CD4-positive, CD25-positive, alpha-beta regulatory T cell (primary cell): ENCODE measurements at regions not wholly inside any gene's neighbourhood (a gene's known extent, or its start where the extent isn't known, plus 50 kb on each side); places are given as distances from the start of the nearest gene placed in this dataset.
"Not testable (repeated sequence)": the region's sequence is repeated elsewhere in the genome, so short reads cannot be mapped to it uniquely, and the experiment has no call there.

Experiments used
- ATAC-seq, 2 donors: fragments of 150-1000 bp; cut with Tn5 transposase; one replicate each; pipeline ENCODE4 v1.10.0; 2021; ENCODE audit warnings: low read depth in 2 of 2, moderate number of reproducible peaks in 2 of 2, moderate library complexity in 1 of 2
- DNase-seq, 3 donors: peaks; one replicate each; pipeline versions ENCODE4 v3.0.0 to v3.0.0-alpha.2; 2012 to 2022; ENCODE audit warnings: mixed read lengths in 1 of 3
- H3K27ac ChIP-seq: one replicate; pipeline ENCODE4 v1.7.0; 2013; ENCODE audit warnings: mild to moderate bottlenecking, low read length; ENCODE audit not compliant: insufficient read depth, poor library complexity, severe bottlenecking
- H3K27me3 ChIP-seq: one replicate; pipeline ENCODE4 v1.7.0; 2013; ENCODE audit warnings: low read length; ENCODE audit not compliant: control insufficient read depth, insufficient read depth
- H3K36me3 ChIP-seq: one replicate; pipeline ENCODE4 v1.7.0; 2013; ENCODE audit warnings: mild to moderate bottlenecking, low read length, moderate library complexity; ENCODE audit not compliant: control insufficient read depth, insufficient read depth
- H3K4me1 ChIP-seq: 2 replicates; pipeline ENCODE4 v1.7.0; 2013; ENCODE audit warnings: mild to moderate bottlenecking, low read length; ENCODE audit not compliant: insufficient read depth, control insufficient read depth, poor library complexity, severe bottlenecking
- H3K4me3 ChIP-seq: one replicate; pipeline ENCODE4 v1.7.0; 2013; ENCODE audit warnings: low read depth, mild to moderate bottlenecking, low read length, moderate library complexity
- H3K9me3 ChIP-seq, 2 experiments: 1 replicate in 1 of 2; 2 replicates in 1 of 2; pipeline ENCODE4 v1.7.0; 2013; ENCODE audit warnings: low read length in 2 of 2, mild to moderate bottlenecking in 1 of 2, moderate library complexity in 1 of 2; ENCODE audit not compliant: control insufficient read depth in 2 of 2
- H3K27ac Mint-ChIP-seq, 3 donors: one replicate each; pipeline ENCODE4 v1.8.0; 2020 to 2022; ENCODE audit warnings: mild to moderate bottlenecking in 3 of 3, mixed read lengths in 3 of 3, moderate library complexity in 2 of 3
- H3K27me3 Mint-ChIP-seq: one replicate; pipeline ENCODE4 v1.8.0; 2022; ENCODE audit warnings: mild to moderate bottlenecking, mixed read lengths
- H3K36me3 Mint-ChIP-seq: one replicate; pipeline ENCODE4 v1.8.0; 2020; ENCODE audit warnings: mixed read lengths
- H3K4me1 Mint-ChIP-seq, 4 donors: one replicate each; pipeline ENCODE4 v1.8.0; 2020 to 2022; ENCODE audit warnings: mixed read lengths in 4 of 4, mild to moderate bottlenecking in 1 of 4
- H3K4me3 Mint-ChIP-seq, 4 donors: one replicate each; pipeline ENCODE4 v1.8.0; 2020 to 2022; ENCODE audit warnings: mild to moderate bottlenecking in 4 of 4, mixed read lengths in 4 of 4, moderate library complexity in 3 of 4
- H3K9me3 Mint-ChIP-seq, 7 donors: one replicate each; pipeline ENCODE4 v1.8.0; 2020 to 2022; ENCODE audit warnings: mixed read lengths in 7 of 7, mild to moderate bottlenecking in 3 of 7, moderate library complexity in 2 of 7

GRCh38 chr11:67809301-67809700 is 134.9 kb upstream of the ALDH3B2 start:
- peaks cover 0 to 13% (median 5%) of the 10 kb centered on the region in 4 donors for H3K4me1 Mint-ChIP-seq
- H3K36me3 ChIP-seq, H3K27ac Mint-ChIP-seq, H3K27ac ChIP-seq, H3K9me3 Mint-ChIP-seq, ATAC-seq, H3K27me3 ChIP-seq, H3K4me1 ChIP-seq, H3K9me3 ChIP-seq, H3K36me3 Mint-ChIP-seq, DNase-seq, H3K4me3 Mint-ChIP-seq, H3K4me3 ChIP-seq: not testable (repeated sequence)
- H3K27me3 Mint-ChIP-seq = peaks cover 19% of the 10 kb centered on the region

GRCh38 chr11:67807896-67808295 is 133.5 kb upstream of the ALDH3B2 start:
- H3K4me3 ChIP-seq = not testable (repeated sequence)

GRCh38 chr11:67806728-67807235 is 132.4 kb upstream of the ALDH3B2 start:
- peak overlapping the region; percentile 9 to 97 (median 80) for H3K27ac Mint-ChIP-seq
- DNase-seq, ATAC-seq, H3K27ac ChIP-seq, H3K27me3 ChIP-seq, H3K4me3 ChIP-seq, H3K9me3 Mint-ChIP-seq, H3K9me3 ChIP-seq, H3K36me3 ChIP-seq, H3K4me1 ChIP-seq, H3K36me3 Mint-ChIP-seq: not testable (repeated sequence)
- H3K27me3 Mint-ChIP-seq = peaks cover 15% of the 10 kb centered on the region
- peaks cover 0 to 14% (median 10%) of the 10 kb centered on the region in 4 donors for H3K4me1 Mint-ChIP-seq
- H3K4me3 Mint-ChIP-seq = peak overlapping the region; percentile 93 to 98 (median 96)

More at GRCh38 chr11:67807896-67808295, 133.5 kb upstream of the ALDH3B2 start:
- Mint-ChIP-seq H3K4me3 (peak overlapping the region in 2 of 4 donors; percentile 31 to 54), H3K27me3 (peaks cover 19% of the 10 kb centered on the region), H3K4me1 (peaks cover 0 to 14% (median 9%) of the 10 kb centered on the region in 4 donors)
- not testable (repeated sequence) for H3K27me3 ChIP-seq, H3K9me3 Mint-ChIP-seq, H3K9me3 ChIP-seq, ATAC-seq, H3K36me3 ChIP-seq, H3K27ac Mint-ChIP-seq, H3K4me1 ChIP-seq, H3K36me3 Mint-ChIP-seq, DNase-seq, H3K27ac ChIP-seq

GRCh38 chr11:67806183-67806582 is 131.8 kb upstream of the ALDH3B2 start:
- not testable (repeated sequence) for H3K9me3 ChIP-seq
- H3K27ac Mint-ChIP-seq = peak overlapping the region; percentile 9 to 98 (median 97)

GRCh38 chr11:67805253-67806126 is 131.1 kb upstream of the ALDH3B2 start:
- H3K9me3 ChIP-seq, H3K27me3 ChIP-seq, H3K9me3 Mint-ChIP-seq, H3K27me3 Mint-ChIP-seq, H3K36me3 Mint-ChIP-seq, H3K4me3 ChIP-seq, H3K36me3 ChIP-seq, H3K4me1 ChIP-seq: not testable (repeated sequence)
- Mint-ChIP-seq H3K4me3 (peak overlapping the region; percentile 93 to 98 (median 96)), H3K27ac (peak overlapping the region; percentile 26 to 98 (median 97)), H3K4me1 (peaks cover 0 to 14% (median 10%) of the 10 kb centered on the region in 4 donors)
- ATAC-seq = peak; percentile 96 to 99
- peak; percentile 94 to 98 (median 97) for DNase-seq
- H3K27ac ChIP-seq = peak overlapping the region; percentile 84

More at GRCh38 chr11:67806183-67806582, 131.8 kb upstream of the ALDH3B2 start:
- H3K36me3 ChIP-seq, H3K9me3 Mint-ChIP-seq, ATAC-seq, DNase-seq, H3K27me3 Mint-ChIP-seq, H3K36me3 Mint-ChIP-seq, H3K27me3 ChIP-seq, H3K4me3 ChIP-seq, H3K4me1 ChIP-seq: not testable (repeated sequence)
- peak overlapping the region; percentile 84 for H3K27ac ChIP-seq
- Mint-ChIP-seq H3K4me1 (peaks cover 0 to 14% (median 10%) of the 10 kb centered on the region in 4 donors), H3K4me3 (peak overlapping the region; percentile 93 to 98 (median 96))

GRCh38 chr11:67804435-67805252 is 130.2 kb upstream of the ALDH3B2 start:
- H3K9me3 ChIP-seq, H3K4me3 ChIP-seq, H3K4me1 ChIP-seq, H3K27me3 Mint-ChIP-seq, H3K36me3 Mint-ChIP-seq, H3K9me3 Mint-ChIP-seq, H3K36me3 ChIP-seq, DNase-seq, ATAC-seq, H3K27me3 ChIP-seq: not testable (repeated sequence)
- Mint-ChIP-seq H3K27ac (peak overlapping the region in 2 of 3 donors; percentile 69 to 97), H3K4me1 (peaks cover 0 to 14% (median 11%) of the 10 kb centered on the region in 4 donors), H3K4me3 (peak overlapping the region; percentile 93 to 98 (median 96))
- peak overlapping the region; percentile 84 for H3K27ac ChIP-seq

- not testable (repeated sequence) for H3K4me1 ChIP-seq, H3K9me3 ChIP-seq, H3K4me3 ChIP-seq, H3K27me3 ChIP-seq, H3K36me3 ChIP-seq, H3K27ac ChIP-seq, H3K27me3 Mint-ChIP-seq, ATAC-seq, H3K36me3 Mint-ChIP-seq, H3K9me3 Mint-ChIP-seq, DNase-seq
- H3K4me3 Mint-ChIP-seq = peak overlapping the region in 3 of 4 donors; percentile 41 to 98 (median 74)
- peaks cover 0 to 17% (median 12%) of the 10 kb centered on the region in 4 donors for H3K4me1 Mint-ChIP-seq
- peak overlapping the region in 1 of 3 donors; percentile 88 for H3K27ac Mint-ChIP-seq
Observed at GRCh38 chr11:67803519-67803918, 129.1 kb upstream of the ALDH3B2 start.
